SKM-1 treated with dmso at 0.1 percent for 144 hours (cell line): ENCODE measurements at regions not wholly inside any gene's neighbourhood (a gene's known extent, or its start where the extent isn't known, plus 50 kb on each side); places are given as distances from the start of the nearest gene placed in this dataset.

Experiments used
- DNase-seq: peaks from one replicate; lab custom pipeline; 2025; ENCODE audit not compliant: unreplicated experiment; lab: John Stamatoyannopoulos, UW

GRCh38 chr4:96301715-96302114, 461.8 kb downstream of the PDHA2 start:
- DNase-seq: no peak

GRCh38 chr4:96305030-96305429, 465.1 kb downstream of the PDHA2 start:
- DNase-seq: no peak

GRCh38 chr4:96312046-96312685, 472.3 kb downstream of the PDHA2 start:
- no peak for DNase-seq

DNA sequence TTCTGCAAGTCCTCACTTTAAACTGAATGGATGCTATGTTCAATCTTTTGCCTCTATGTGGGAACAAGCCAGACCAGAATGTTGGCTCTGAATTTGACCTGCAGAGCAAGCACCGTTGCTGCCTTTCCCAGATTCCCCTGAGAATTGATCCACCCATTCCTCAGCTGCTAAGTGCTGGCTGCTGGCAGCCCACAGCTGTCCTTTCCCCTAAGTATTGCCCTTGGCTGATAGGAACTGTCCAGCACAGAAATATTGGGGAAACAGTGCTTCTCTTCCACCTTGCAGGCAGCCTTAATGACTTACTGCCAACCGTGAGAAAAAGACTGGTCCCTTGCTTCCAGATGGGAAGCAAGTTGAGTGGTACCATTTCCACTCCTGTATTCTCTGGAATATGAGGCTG, 475.9 kb downstream of the PDHA2 start:
- DNase-seq: no peak

- no peak for DNase-seq
Measured at GRCh38 chr4:96316776-96317175, 476.9 kb downstream of the PDHA2 start.

DNA sequence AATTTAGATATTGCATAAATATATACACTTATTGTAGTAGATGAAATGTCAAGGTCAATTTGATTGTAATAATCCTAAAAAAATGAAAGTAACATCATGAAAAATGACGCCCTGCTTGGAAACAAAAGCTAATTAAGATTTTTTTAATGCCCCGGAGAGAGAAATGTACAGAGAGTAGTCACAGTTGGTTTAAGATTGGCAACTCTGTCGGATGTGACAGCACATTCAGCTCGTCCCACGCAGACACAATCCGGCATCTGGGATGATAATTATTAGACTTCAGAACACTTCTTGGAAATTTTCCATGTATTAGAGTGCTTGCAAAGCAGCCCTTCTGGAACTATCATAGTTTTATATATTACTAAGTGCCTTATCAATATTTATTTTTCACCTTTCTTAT, 478.0 kb downstream of the PDHA2 start:
- DNase-seq: no peak

DNA sequence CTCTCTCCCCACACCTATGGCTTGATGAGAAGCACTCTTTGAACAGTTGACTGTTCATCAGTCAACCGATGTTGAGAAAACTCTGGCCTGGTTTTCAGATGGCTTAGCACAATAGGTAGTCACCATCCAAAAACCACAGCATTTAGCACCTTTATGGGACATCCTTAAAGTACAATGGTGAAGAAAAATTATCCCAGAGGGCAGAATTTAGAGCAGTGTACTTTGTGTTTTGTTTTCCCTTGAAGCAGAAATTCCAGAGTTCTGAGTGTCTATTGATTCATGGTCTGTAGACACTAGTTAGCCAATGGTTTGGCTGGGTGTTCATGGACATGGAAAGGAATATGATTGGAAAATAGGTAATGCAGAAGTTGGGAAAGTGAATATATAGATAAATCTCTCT, 487.0 kb downstream of the PDHA2 start:
- no peak for DNase-seq

- DNase-seq: no peak
Measured at GRCh38 chr4:96342196-96342595, 502.3 kb downstream of the PDHA2 start.

GRCh38 chr4:96342790-96343455, 503.0 kb downstream of the PDHA2 start:
- DNase-seq: no peak

DNA sequence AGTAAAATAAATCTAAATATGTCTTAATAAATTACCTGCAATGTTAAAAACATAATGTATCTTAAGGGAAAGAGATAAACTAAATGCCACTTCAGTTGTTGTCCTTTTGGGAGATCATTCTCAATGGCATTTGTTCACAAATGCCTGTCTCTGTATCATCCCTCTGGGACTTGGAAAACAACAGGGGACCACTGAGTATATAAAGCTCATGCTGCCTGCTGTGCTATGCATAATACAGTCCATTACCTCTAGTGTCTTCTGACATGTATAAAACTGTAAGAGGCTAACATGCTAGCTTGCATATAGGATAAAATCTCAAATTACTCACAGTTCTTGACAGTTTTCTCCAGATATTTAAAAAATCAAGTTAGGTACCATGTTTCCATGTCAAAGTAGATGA, 503.9 kb downstream of the PDHA2 start:
- no peak for DNase-seq

- no peak for DNase-seq
Measured at GRCh38 chr4:96347582-96347981, 507.7 kb downstream of the PDHA2 start.

DNA sequence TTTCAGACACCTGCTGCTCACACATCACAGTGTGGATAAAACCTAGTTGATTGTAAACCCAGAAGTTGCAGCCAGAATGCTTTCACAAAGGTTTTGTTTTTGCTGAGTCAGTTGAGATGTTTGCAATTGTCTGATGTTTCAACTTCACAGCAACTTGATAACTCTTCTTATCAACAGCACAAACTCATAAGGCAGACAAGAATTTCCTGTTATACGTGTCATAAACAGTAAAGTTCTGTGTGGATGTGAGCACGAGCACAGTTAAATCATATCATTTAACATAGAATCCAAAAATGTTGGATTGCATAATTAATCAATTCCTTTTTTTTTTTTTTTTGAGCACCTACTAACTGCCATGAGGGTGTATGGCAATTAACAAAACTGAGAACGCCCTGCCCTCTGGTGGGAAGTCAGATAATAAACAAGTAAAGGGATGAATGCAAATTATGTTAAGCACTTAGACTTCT, 512.2 kb downstream of the PDHA2 start:
- peak; percentile 30 for DNase-seq

DNA sequence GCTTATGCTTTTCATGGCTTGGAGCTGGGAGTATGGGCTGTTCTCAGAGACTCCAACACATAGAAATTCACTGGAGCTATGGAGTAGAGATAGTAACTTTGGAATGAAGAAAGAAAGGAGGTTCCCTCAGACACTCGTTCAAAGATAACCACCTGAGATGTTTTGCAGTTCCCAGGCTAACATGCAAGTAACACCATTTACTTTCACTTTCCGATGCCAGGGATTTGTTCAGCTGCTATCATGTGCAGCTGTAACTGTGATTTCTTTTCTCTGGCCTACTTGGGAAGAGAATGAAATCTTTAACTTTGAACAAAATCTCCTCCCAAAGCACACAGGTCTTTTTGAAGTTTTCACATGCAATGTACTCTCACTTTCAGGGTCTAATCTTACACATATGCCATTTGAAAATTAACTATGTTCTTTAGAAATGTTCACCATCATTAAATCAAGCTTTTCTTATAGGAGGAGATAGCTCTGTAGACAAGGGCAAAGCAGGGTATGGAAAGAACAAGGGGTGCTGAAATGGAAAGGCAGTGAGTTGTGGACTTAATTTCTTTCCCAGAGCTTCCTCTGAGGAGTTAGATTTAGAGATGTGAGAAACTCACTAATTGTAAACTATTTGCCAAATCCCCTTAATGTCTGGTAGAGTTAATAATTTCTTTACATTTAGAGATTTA, 514.3 kb downstream of the PDHA2 start:
- DNase-seq: no peak

DNA sequence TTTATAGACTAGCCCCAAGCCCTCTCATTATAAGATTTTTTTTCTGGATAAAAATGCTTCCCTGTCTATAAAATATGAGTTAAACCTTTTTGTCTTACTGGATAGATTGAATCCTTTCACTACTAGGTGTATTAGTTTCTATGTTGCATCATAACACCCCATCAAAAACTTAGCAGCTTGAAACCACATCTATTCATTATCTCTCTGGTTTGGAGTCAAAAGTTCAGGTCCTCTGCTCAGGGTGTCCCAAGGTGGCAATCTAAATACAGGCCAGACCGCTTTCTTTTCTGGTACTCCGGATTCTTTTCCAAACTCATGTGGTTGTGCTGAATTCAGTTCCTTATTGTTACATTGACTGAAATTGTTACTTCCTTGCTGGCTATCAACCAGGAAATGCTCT, 515.5 kb downstream of the PDHA2 start:
- DNase-seq: no peak

GRCh38 chr4:96356591-96357370, 516.9 kb downstream of the PDHA2 start:
- DNase-seq: no peak

GRCh38 chr4:96366632-96367031, 526.7 kb downstream of the PDHA2 start:
- DNase-seq: no peak

DNA sequence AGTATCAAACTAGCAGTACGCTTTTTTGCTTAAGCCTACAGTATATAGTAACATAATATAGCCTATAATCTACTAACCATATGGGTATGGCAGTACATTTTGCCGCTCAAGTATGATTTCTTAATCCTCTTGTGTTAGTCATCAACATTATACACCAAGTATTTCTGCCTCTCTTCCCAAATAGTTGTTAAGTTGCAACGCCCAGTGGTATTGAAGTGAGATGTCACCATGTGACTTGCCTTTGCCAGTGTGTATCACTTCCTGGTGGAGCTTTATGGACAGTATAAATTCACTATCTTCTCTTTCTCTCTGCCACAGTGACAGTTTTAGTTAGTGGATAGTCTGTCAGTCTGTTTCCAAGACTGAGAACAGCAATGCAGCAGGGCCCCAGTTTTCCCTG, 535.5 kb downstream of the PDHA2 start:
- no peak for DNase-seq

GRCh38 chr4:96379524-96379923, 539.6 kb downstream of the PDHA2 start:
- DNase-seq: no peak

GRCh38 chr4:96380106-96380505, 540.2 kb downstream of the PDHA2 start:
- DNase-seq: no peak

DNA sequence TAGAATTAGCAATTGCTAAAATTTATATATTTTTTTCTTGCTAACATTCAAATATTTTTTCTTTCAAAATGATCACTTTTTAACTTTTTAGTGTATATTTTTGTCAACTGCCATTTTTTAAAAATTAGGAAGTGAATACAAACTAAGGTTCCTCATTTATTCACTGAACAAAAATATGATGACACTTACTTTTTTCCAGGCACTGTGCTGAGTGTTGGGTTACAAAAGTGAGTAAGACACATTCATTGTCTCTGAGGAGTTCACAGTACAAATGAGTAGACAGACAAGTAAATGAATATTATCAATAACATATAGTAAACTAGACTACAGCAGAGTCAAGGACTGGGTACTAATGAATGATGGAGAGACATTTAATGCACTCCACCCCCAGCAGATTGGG, 543.5 kb downstream of the PDHA2 start:
- DNase-seq: no peak

GRCh38 chr4:96389770-96390169, 549.9 kb downstream of the PDHA2 start:
- DNase-seq: no peak

DNA sequence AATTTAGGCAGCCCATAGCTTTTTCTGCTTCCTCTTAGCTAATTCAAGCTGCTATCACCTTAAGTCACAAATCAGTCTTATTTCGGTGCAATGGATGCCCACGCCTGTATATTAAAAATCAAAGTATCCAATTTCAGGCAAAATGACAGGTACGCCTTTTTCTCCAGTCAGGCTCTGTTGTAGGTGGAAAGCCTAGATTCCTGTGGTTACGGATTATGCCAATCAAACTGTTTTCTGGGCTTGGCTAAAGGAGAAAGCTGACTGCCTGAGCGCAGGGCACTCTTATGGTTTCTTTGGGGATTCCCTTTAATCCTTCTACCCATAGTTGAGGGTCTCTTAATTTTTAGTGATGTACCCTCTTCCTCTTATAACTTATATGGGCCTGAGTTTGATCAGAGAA, 550.5 kb downstream of the PDHA2 start:
- no peak for DNase-seq
